ENCODE measurements at regions not wholly inside any gene's neighbourhood (a gene's known extent, or its start where the extent isn't known, plus 50 kb on each side); places are given as distances from the start of the nearest gene placed in this dataset.
"Not testable (repeated sequence)": the region's sequence is repeated elsewhere in the genome, so short reads cannot be mapped to it uniquely, and the experiment has no call there.

DNA sequence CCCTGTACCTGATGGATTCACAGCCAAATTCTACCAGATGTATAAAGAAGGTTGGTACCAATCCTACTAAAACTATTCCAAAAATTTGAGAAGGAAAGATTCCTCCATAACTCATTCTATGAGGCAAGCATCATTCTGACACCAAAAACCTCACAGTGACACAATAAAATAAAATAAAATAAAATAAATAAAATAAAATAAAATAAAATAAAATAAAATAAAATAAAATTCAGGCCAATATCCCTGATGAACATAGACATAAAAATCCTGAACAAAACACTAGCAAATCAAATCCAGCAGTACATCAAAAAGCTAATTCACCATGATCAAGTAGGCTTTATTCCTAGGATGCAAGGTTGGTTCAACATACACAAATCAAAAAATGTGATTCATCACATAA is 108.1 kb downstream of the PROX1 start:
- H3K4me1 Mint-ChIP-seq (ENCODE audit: low read depth); H3K36me3 Mint-ChIP-seq; POLR2A ChIA-PET; H3K9me3 Mint-ChIP-seq; intact Hi-C loops (cut with micrococcal nuclease); CTCF ChIA-PET; H3K27ac Mint-ChIP-seq; DNase-seq; H3K4me3 Mint-ChIP-seq; H3K27me3 Mint-ChIP-seq: not testable (repeated sequence)

DNA sequence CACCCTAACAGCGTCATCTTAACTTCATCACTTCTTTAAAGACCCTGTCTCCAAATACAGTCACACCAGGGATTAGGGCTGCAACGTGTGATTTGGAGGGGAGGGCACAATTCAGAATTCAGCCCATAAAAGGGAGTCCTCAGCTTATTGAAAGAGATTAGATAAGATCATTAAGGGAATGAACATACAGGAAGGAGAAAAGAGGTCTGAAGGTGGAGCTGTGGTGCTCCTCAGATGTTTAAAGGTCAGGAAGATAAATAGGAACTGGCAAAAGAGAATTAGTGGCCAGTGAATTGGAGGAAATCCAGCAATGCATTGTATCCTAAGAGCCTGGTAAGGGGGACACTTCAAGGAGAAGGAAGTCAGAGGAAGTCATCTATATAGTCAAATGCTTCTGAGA is 113.5 kb downstream of the PROX1 start:
- CTCF ChIA-PET, result no interaction called here

DNA sequence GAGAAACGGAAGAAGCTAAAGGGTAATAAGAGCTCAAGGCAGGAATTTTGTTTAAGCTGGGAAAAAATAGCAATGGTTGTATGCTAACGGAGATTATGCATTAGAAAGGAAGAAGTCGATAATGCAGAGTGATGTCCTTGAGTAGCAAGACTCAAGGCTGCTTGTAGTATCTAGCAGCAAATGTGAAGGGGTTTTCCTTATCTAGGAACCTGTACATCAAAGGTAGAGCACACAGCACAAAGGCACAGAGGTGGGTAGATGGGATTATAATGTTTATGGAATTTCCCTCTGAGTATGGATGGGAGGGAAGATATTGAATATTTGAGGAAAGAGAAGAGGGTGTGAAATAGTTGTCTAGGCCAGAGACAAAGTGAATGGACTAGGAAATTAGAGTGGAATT is 114.1 kb downstream of the PROX1 start:
- POLR2A ChIA-PET, result no interaction called here

More for the DNA sequence above, 113.5 kb downstream of the PROX1 start:
- no peak overlapping the region for H3K4me3 Mint-ChIP-seq
- H3K4me1 Mint-ChIP-seq (ENCODE audit: low read depth), result no peaks in the 10 kb centered on the region
- no peak overlapping the region for H3K27ac Mint-ChIP-seq
- POLR2A ChIA-PET, result no interaction called here
- H3K9me3 Mint-ChIP-seq, result peaks cover 3% of the 10 kb centered on the region
- intact Hi-C loops (cut with micrococcal nuclease), result no loop called here
- no peak for DNase-seq
- H3K27me3 Mint-ChIP-seq, result no peaks in the 10 kb centered on the region
- H3K36me3 Mint-ChIP-seq, result no peaks in the 10 kb centered on the region

DNA sequence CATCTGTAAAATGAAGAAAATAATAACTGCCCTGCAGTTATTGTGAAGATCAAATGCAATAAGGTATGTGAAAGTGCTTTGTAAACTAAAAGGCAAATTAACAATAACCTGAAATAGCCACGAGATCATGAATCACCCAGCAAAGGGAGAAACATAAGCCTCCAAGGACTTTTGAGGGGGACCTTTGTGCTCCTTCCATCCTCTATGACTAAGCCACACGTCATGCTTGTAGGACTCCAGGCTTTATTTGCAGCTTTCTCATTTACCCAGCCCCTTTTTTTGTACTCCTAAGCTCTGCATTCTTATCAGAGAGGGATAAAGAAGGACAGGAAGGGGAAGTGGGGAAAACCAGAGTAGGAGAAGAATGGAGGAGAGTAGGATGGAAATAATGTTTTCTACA is 115.1 kb downstream of the PROX1 start:
- ChIA-PET CTCF (no interaction called here), POLR2A (no interaction called here)
- Mint-ChIP-seq H3K4me3 (no peak overlapping the region), H3K27ac (no peak overlapping the region), H3K9me3 (peaks cover 3% of the 10 kb centered on the region), H3K36me3 (no peaks in the 10 kb centered on the region), H3K4me1 (ENCODE audit: low read depth) (no peaks in the 10 kb centered on the region), H3K27me3 (no peaks in the 10 kb centered on the region)
- no peak for DNase-seq
- intact Hi-C loops (cut with micrococcal nuclease), result no loop called here

More for the DNA sequence above, 114.1 kb downstream of the PROX1 start:
- no peak for DNase-seq
- Mint-ChIP-seq H3K9me3 (peaks cover 3% of the 10 kb centered on the region), H3K36me3 (no peaks in the 10 kb centered on the region), H3K4me3 (no peak overlapping the region), H3K4me1 (ENCODE audit: low read depth) (no peaks in the 10 kb centered on the region), H3K27me3 (no peaks in the 10 kb centered on the region), H3K27ac (no peak overlapping the region)
- intact Hi-C loops (cut with micrococcal nuclease), result no loop called here
- CTCF ChIA-PET, result no interaction called here

DNA sequence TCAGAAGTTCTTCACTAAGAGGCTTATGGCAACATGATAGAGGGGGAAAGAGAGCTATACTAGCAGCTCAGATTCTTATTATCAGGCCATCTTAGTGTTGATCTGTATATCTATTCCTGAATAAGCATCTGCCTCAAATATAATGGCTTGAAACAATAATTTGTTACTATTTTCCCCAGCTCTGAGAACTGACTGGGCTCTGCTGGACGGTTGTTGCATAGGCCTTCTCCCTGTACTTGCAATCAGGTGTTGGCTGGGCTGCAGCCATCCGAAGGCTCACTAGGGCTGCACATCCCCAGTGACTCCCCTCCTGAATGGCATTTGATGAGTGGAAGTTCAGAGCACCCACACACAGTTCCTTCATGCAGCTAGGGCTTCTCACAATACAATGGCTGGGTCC is 116.0 kb downstream of the PROX1 start:
- peaks cover under 1% of the 10 kb centered on the region for H3K27me3 Mint-ChIP-seq
- intact Hi-C loops (cut with micrococcal nuclease), result no loop called here
- no peak for DNase-seq
- H3K4me3 Mint-ChIP-seq, result no peak overlapping the region
- H3K27ac Mint-ChIP-seq, result no peak overlapping the region
- no peaks in the 10 kb centered on the region for H3K4me1 Mint-ChIP-seq (ENCODE audit: low read depth)
- ChIA-PET CTCF (no interaction called here), POLR2A (no interaction called here)
- H3K36me3 Mint-ChIP-seq, result no peaks in the 10 kb centered on the region
- peaks cover 3% of the 10 kb centered on the region for H3K9me3 Mint-ChIP-seq

DNA sequence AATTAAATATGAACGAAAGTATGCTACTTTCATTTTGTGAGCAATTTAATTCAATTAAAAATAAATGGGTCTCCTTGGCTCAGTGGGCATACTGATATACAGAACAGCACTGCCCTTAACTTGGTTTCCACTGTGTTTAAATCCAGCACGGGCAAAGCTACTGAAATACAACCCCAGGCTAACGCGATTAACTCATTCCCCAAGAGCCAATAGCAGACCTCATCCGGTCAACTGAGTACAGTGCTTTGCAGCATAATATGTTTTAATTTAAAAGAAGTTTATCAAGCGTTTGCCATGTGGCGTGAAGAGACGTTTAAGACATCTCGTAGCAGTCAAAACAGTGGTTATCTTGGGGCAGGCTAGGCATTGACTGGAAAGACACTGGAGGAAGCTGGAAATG is 118.6 kb downstream of the PROX1 start:
- CTCF ChIA-PET, result no interaction called here
- intact Hi-C loops (cut with micrococcal nuclease), result no loop called here
- Mint-ChIP-seq H3K27ac (no peak overlapping the region), H3K9me3 (peaks cover 3% of the 10 kb centered on the region), H3K36me3 (no peaks in the 10 kb centered on the region), H3K4me1 (ENCODE audit: low read depth) (no peaks in the 10 kb centered on the region), H3K27me3 (peaks cover 1% of the 10 kb centered on the region), H3K4me3 (no peak overlapping the region)
- POLR2A ChIA-PET, result no interaction called here
- DNase-seq, result no peak

DNA sequence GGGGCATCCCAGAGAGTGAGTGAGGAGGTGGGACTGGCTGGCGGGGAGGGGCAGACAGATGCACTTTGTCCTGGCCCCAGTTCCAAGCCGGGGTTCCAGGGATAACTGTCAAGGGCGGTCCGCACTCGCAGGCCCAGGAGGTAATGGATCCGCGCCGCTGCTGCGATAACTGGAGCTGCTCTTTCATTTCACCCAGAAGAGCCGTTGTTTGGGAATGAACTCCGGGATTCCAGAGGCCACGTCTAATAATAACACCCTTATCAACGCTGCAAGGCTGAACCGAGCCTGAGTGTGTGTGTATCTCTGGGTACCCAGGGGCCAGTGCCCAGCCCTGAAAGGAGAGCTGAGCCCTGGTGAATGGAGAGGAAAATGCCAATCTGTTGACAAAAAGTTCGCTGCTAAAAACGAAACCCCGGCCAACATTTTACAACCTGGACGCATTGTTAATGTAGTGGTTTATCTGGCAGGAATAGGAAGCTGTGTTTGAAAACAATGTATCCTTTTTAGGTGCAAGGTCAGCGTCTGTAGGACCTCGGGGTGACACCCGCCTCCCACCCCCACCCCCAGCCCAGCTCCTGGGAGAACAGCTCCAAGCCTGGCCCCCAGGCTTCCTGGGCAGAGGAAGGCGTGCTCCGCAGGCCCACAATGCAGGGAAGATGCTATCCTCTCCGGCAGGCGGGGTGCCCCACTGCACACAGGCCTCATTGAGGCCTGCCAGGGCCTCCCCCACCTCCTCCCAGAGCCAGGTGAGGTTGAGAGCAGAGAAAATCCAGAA is 119.7 kb downstream of the PROX1 start:
- intact Hi-C loops (cut with micrococcal nuclease), result no loop called here
- Mint-ChIP-seq H3K27me3 (peaks cover 1% of the 10 kb centered on the region), H3K27ac (no peak overlapping the region), H3K9me3 (peaks cover 3% of the 10 kb centered on the region), H3K4me3 (no peak overlapping the region), H3K36me3 (no peaks in the 10 kb centered on the region), H3K4me1 (ENCODE audit: low read depth) (no peaks in the 10 kb centered on the region)
- CTCF ChIA-PET, result no interaction called here
- POLR2A ChIA-PET, result no interaction called here
- DNase-seq, result no peak

DNA sequence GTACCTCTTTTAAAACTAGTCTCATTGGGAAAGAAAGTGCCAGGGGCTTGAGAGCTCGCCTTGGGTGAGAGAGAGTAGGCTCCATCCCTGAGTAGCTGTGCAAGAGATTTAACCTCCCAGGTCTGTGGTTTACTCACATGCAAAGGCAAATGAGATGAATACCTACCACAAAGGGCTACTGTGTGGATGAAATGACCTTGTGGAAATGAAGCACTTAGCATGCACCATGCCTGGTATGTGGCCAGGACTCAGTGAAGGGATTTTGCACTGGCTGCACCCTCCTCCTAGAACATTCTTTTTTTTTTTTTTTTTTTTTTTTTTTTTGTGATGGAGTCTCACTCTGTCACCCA is 120.3 kb downstream of the PROX1 start:
- intact Hi-C loops (cut with micrococcal nuclease), result no loop called here
- Mint-ChIP-seq H3K36me3 (no peaks in the 10 kb centered on the region), H3K4me3 (no peak overlapping the region), H3K27ac (no peak overlapping the region), H3K9me3 (peaks cover 3% of the 10 kb centered on the region), H3K4me1 (ENCODE audit: low read depth) (no peaks in the 10 kb centered on the region), H3K27me3 (peaks cover 1% of the 10 kb centered on the region)
- POLR2A ChIA-PET, result no interaction called here
- CTCF ChIA-PET, result no interaction called here
- no peak for DNase-seq

DNA sequence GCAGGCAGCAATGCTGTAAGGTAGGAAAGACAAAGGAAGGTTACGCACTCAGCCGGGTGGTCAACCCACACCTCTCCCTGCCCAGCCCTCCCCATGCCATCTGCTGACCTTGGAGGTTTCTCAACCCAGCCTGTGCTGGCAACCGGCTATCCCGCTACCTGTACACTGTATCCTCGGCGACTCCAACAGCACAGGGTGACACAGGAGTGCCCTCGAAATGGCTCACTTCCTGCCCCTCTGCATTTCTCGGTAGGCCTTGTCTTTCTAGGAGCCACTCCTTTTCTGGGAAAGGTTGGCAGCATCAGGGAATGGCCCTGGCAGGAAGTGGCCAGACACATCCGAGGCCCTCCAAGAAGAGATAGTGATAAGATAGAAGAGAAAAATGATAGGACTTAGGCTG is 124.0 kb downstream of the PROX1 start:
- Mint-ChIP-seq H3K27ac (no peak overlapping the region), H3K4me3 (no peak overlapping the region), H3K36me3 (no peaks in the 10 kb centered on the region), H3K4me1 (ENCODE audit: low read depth) (no peaks in the 10 kb centered on the region), H3K27me3 (peaks cover 1% of the 10 kb centered on the region), H3K9me3 (no peaks in the 10 kb centered on the region)
- intact Hi-C loops (cut with micrococcal nuclease), result no loop called here
- ChIA-PET POLR2A (no interaction called here), CTCF (no interaction called here)
- no peak for DNase-seq

DNA sequence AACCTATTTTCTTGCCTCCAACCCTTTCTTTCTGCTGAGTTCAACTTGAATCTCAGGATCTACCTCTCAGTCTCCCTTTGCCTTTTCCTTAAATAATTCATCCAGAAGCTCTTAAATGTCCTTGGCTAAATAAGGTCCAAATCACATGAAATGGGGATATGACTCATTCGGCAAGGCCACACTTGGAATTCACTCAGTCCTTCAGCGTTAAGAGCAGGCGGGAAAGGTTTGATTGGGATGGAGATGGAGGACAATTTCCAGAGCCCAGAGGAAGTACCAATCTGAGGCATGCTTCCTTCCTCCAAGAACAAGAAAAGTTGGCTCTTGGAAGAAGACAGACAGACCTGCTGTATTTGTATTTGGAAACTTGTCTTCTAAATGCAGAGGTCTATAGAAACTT is 128.5 kb downstream of the PROX1 start:
- Mint-ChIP-seq H3K4me3 (no peak overlapping the region), H3K9me3 (peaks cover 17% of the 10 kb centered on the region), H3K27ac (no peak overlapping the region), H3K4me1 (ENCODE audit: low read depth) (no peaks in the 10 kb centered on the region), H3K36me3 (peaks cover 5% of the 10 kb centered on the region), H3K27me3 (no peaks in the 10 kb centered on the region)
- POLR2A ChIA-PET, result no interaction called here
- CTCF ChIA-PET, result no interaction called here
- DNase-seq, result no peak
- intact Hi-C loops (cut with micrococcal nuclease), result no loop called here

DNA sequence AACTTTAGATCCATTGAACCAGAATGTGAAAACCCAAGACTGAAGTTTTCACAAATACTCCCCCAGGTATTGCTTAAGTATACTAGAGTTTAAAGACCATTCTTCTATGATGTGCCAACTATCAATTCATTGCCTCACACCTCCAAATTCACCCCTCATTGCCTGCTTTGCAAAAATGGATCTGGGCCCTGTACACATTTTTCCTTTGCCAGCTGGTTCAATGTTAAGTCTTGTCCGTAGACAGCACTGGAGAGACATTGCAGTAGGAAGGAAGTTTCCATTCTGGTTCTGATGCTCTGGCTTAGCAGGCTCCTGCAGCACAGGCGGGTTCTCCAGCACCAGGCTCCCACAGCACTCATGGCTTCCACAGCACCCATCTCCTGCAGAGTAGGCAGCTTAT is 130.0 kb downstream of the PROX1 start:
- POLR2A ChIA-PET, result no interaction called here
- CTCF ChIA-PET, result no interaction called here
- DNase-seq, result no peak
- no peak overlapping the region for H3K4me3 Mint-ChIP-seq
- H3K27ac Mint-ChIP-seq, result no peak overlapping the region
- intact Hi-C loops (cut with micrococcal nuclease), result no loop called here
- H3K9me3 Mint-ChIP-seq, result peaks cover 17% of the 10 kb centered on the region
- H3K4me1 Mint-ChIP-seq (ENCODE audit: low read depth), result no peaks in the 10 kb centered on the region
- H3K36me3 Mint-ChIP-seq, result peaks cover 5% of the 10 kb centered on the region
- H3K27me3 Mint-ChIP-seq, result peaks cover 1% of the 10 kb centered on the region

DNA sequence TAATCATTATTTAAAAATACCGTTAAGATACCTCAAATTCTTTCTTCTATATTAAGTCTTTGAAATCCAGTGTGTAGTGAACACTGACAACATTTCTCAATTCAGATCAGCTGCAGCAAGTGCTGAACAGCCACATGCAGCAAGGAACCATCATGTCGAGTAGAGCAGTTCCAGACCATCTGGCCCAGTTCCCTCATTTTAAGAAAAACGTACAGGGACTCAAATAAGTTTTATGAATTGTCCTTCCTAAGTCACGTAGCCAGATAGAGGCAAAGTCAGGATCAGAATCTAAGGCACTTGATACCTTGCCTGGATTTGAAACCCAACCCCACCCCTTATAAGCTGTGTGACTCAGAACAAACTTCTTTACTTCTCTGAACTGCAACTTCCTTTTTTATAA is 132.4 kb downstream of the PROX1 start:
- ChIA-PET CTCF (no interaction called here), POLR2A (no interaction called here)
- Mint-ChIP-seq H3K36me3 (peaks cover 5% of the 10 kb centered on the region), H3K4me3 (no peak overlapping the region), H3K4me1 (ENCODE audit: low read depth) (no peaks in the 10 kb centered on the region), H3K27me3 (peaks cover 1% of the 10 kb centered on the region), H3K9me3 (peaks cover 17% of the 10 kb centered on the region), H3K27ac (no peak overlapping the region)
- intact Hi-C loops (cut with micrococcal nuclease), result loop anchor here (5.0 kb wide), 2 partner anchors 878 to 998 kb away; no protein-coding TSS in a partner anchor
- no peak for DNase-seq

DNA sequence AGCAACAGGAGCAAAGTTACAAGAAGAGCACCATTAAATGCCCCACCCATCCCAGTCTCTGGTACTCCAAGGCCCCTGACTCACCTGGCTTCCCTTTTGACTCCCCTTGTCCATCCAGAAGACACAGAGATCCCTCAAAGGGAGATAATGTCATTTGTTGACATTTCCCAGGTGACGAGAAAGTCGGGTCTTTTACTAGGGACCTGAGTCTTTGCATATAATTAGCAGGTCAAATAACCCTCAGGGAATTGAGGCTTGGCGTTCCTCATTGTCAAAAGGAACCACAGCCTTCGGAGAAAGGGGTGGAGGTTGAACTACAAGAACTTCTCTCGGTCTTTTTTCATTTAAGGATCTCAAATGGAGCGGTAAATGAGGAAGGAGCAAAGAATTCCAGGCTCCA is 133.2 kb downstream of the PROX1 start:
- no peaks in the 10 kb centered on the region for H3K4me1 Mint-ChIP-seq (ENCODE audit: low read depth)
- intact Hi-C loops (cut with micrococcal nuclease), result loop anchor here (5.0 kb wide), 2 partner anchors 879 to 999 kb away; no protein-coding TSS in a partner anchor
- peaks cover 1% of the 10 kb centered on the region for H3K27me3 Mint-ChIP-seq
- no peak for DNase-seq
- H3K9me3 Mint-ChIP-seq, result peaks cover 17% of the 10 kb centered on the region
- peaks cover 5% of the 10 kb centered on the region for H3K36me3 Mint-ChIP-seq
- H3K27ac Mint-ChIP-seq, result no peak overlapping the region
- ChIA-PET POLR2A (no interaction called here), CTCF (no interaction called here)
- H3K4me3 Mint-ChIP-seq, result no peak overlapping the region

Measured in activated CD4-positive, alpha-beta memory T cell treated with anti-CD3 and anti-CD28 coated beads for 36 hours (primary cell).